GM19328 (cell line): ENCODE measurements at regions not wholly inside any gene's neighbourhood (a gene's known extent, or its start where the extent isn't known, plus 50 kb on each side); places are given as distances from the start of the nearest gene placed in this dataset.

Source experiments
- ATAC-seq: cut with Tn5 transposase; IDR thresholded peaks from one replicate; pipeline ENCODE4 v1.9.1; 2021; ENCODE audit warnings: mild to moderate bottlenecking, moderate library complexity; ENCODE audit not compliant: unreplicated experiment

- ATAC-seq = no peak
Observed at GRCh38 chr1:38436006-38436405, 389.4 kb upstream of the POU3F1 start.

GRCh38 chr1:38433084-38433722, 386.6 kb upstream of the POU3F1 start:
- ATAC-seq = no peak

- no peak for ATAC-seq
Observed at GRCh38 chr1:38431535-38432376, 385.2 kb upstream of the POU3F1 start.

GRCh38 chr1:38430949-38431348, 384.4 kb upstream of the POU3F1 start:
- ATAC-seq = no peak

GRCh38 chr1:38424677-38425076, 378.1 kb upstream of the POU3F1 start:
- ATAC-seq = no peak

- ATAC-seq = no peak
Observed at GRCh38 chr1:38420666-38421065, 374.1 kb upstream of the POU3F1 start.

- no peak for ATAC-seq
Observed at GRCh38 chr1:38418195-38419030, 371.8 kb upstream of the POU3F1 start.

- ATAC-seq = no peak
Observed at GRCh38 chr1:38403667-38404066, 357.1 kb upstream of the POU3F1 start.

GRCh38 chr1:38402230-38402815, 355.7 kb upstream of the POU3F1 start:
- no peak for ATAC-seq

- ATAC-seq = no peak
Observed at GRCh38 chr1:38396606-38397005, 350.0 kb upstream of the POU3F1 start.

GRCh38 chr1:38394303-38394702, 347.7 kb upstream of the POU3F1 start:
- no peak for ATAC-seq

- ATAC-seq = no peak
Observed at GRCh38 chr1:38392861-38393260, 346.3 kb upstream of the POU3F1 start.

- no peak for ATAC-seq
Observed at GRCh38 chr1:38381256-38381655, 334.7 kb upstream of the POU3F1 start.

- ATAC-seq = no peak
Observed at GRCh38 chr1:38376577-38376976, 330.0 kb upstream of the POU3F1 start.

- no peak for ATAC-seq
Observed at GRCh38 chr1:38375035-38375434, 328.4 kb upstream of the POU3F1 start.

- no peak for ATAC-seq
Observed at GRCh38 chr1:38371505-38371844, 324.9 kb upstream of the POU3F1 start.

GRCh38 chr1:38370716-38371504, 324.3 kb upstream of the POU3F1 start:
- ATAC-seq = no peak

GRCh38 chr1:38365242-38365641, 318.6 kb upstream of the POU3F1 start:
- ATAC-seq = no peak

GRCh38 chr1:38361566-38361965, 315.0 kb upstream of the POU3F1 start:
- ATAC-seq = no peak

GRCh38 chr1:38360807-38361206, 314.2 kb upstream of the POU3F1 start:
- no peak for ATAC-seq

- no peak for ATAC-seq
Observed at GRCh38 chr1:38353956-38354355, 307.4 kb upstream of the POU3F1 start.
